Endodermal cell (in vitro differentiated cells): ENCODE measurements at regions not wholly inside any gene's neighbourhood (a gene's known extent, or its start where the extent isn't known, plus 50 kb on each side); places are given as distances from the start of the nearest gene placed in this dataset.

ENCODE experiments used
- DNase-seq: peaks from one replicate; pipeline ENCODE4 v3.0.0-alpha.2; 2017
- H3K27ac ChIP-seq: 2 replicates; pipeline ENCODE4 v1.5.1; 2013; ENCODE audit warnings: mild to moderate bottlenecking, low read depth, low read length, moderate library complexity
- H3K27me3 ChIP-seq: 2 replicates; pipeline ENCODE4 v1.6.1; 2013; ENCODE audit warnings: mild to moderate bottlenecking, low read length, moderate library complexity; ENCODE audit not compliant: insufficient read depth, control insufficient read depth, poor library complexity, severe bottlenecking
- H3K36me3 ChIP-seq: 2 replicates; pipeline ENCODE4 v1.7.0; 2013; ENCODE audit warnings: mild to moderate bottlenecking, low read length, moderate library complexity; ENCODE audit not compliant: control insufficient read depth, insufficient read depth
- H3K4me1 ChIP-seq: one replicate; pipeline ENCODE4 v1.7.0; 2013; ENCODE audit warnings: low read length; ENCODE audit not compliant: control insufficient read depth, insufficient read depth
- H3K4me3 ChIP-seq: 2 replicates; pipeline ENCODE4 v1.5.1; 2013; ENCODE audit warnings: mild to moderate bottlenecking, low read length, moderate library complexity
- H3K9ac ChIP-seq: 2 replicates; pipeline ENCODE4 v1.6.1; 2013; ENCODE audit warnings: mild to moderate bottlenecking, low read length, moderate library complexity; ENCODE audit not compliant: poor library complexity, severe bottlenecking; ENCODE audit errors: extremely low read depth
- H3K9me3 ChIP-seq: 2 replicates; pipeline ENCODE4 v1.6.1; 2013; ENCODE audit warnings: mild to moderate bottlenecking, low read length, moderate library complexity; ENCODE audit not compliant: control insufficient read depth
- H3K27ac Mint-ChIP-seq: 2 replicates; pipeline ENCODE4 v1.8.0; 2020; ENCODE audit warnings: mixed read lengths
- H3K27me3 Mint-ChIP-seq: 2 replicates; pipeline ENCODE4 v1.8.0; 2021; ENCODE audit warnings: mild to moderate bottlenecking, mixed read lengths; ENCODE audit not compliant: insufficient read depth
- H3K36me3 Mint-ChIP-seq: 2 replicates; pipeline ENCODE4 v1.8.0; 2020; ENCODE audit warnings: low read depth, mixed read lengths
- H3K4me1 Mint-ChIP-seq: 2 replicates; pipeline ENCODE4 v1.8.0; 2020; ENCODE audit warnings: mixed read lengths
- H3K4me3 Mint-ChIP-seq: 2 replicates; pipeline ENCODE4 v1.8.0; 2020; ENCODE audit warnings: mild to moderate bottlenecking, moderate library complexity, mixed read lengths
- H3K9me3 Mint-ChIP-seq: 2 replicates; pipeline ENCODE4 v1.8.0; 2020; ENCODE audit warnings: mild to moderate bottlenecking, mixed read lengths
- CTCF ChIP-seq: fragments of 200-600 bp; sonication (generic); conservative IDR thresholded peaks from 2 replicates; pipeline ENCODE4 v1.5.0; 2021; ENCODE audit warnings: antibody characterized with exemption, mild to moderate bottlenecking
- WGBS, 2 experiments: methylation state at CpG; one replicate each; pipeline versions ENCODE4 v1.1.5 to v1.1.7; 2013; ENCODE audit warnings: missing lambda C conversion rate in 2 of 2, mixed read lengths in 1 of 2; ENCODE audit not compliant: insufficient coverage in 1 of 2, insufficient read length in 1 of 2; 5-methylcytosine and 5-hydroxymethylcytosine counted together

- no peak overlapping the region for H3K27ac Mint-ChIP-seq
- DNase-seq, result no peak
- Histone ChIP-seq H3K4me1 (peaks cover 3% of the 10 kb centered on the region), H3K9me3 (no peaks in the 10 kb centered on the region), H3K27me3 (peaks cover 9% of the 10 kb centered on the region), H3K9ac (no peak overlapping the region), H3K4me3 (no peak overlapping the region), H3K27ac (no peak overlapping the region), H3K36me3 (no peaks in the 10 kb centered on the region)
- WGBS, 2 experiments, result 71 to 78% methylated on average over 1 of the region's 1 CpG
- TF ChIP-seq CTCF, result no peak
- no peaks in the 10 kb centered on the region for H3K9me3 Mint-ChIP-seq
- peaks cover 26% of the 10 kb centered on the region for H3K27me3 Mint-ChIP-seq
- no peaks in the 10 kb centered on the region for H3K36me3 Mint-ChIP-seq
- H3K4me1 Mint-ChIP-seq, result peaks cover 5% of the 10 kb centered on the region
- H3K4me3 Mint-ChIP-seq, result no peak overlapping the region
Measured at GRCh38 chr16:6012716-6013115, 915.1 kb upstream of the EEF2KMT start.

- Histone ChIP-seq H3K27me3 (peaks cover 7% of the 10 kb centered on the region), H3K9me3 (no peaks in the 10 kb centered on the region), H3K27ac (no peak overlapping the region), H3K9ac (no peak overlapping the region), H3K4me3 (no peak overlapping the region), H3K4me1 (peaks cover 3% of the 10 kb centered on the region), H3K36me3 (no peaks in the 10 kb centered on the region)
- no peak for DNase-seq
- H3K4me1 Mint-ChIP-seq, result peaks cover 5% of the 10 kb centered on the region
- H3K27me3 Mint-ChIP-seq, result peaks cover 15% of the 10 kb centered on the region
- no peak overlapping the region for H3K4me3 Mint-ChIP-seq
- TF ChIP-seq CTCF, result no peak
- no peaks in the 10 kb centered on the region for H3K9me3 Mint-ChIP-seq
- no peak overlapping the region for H3K27ac Mint-ChIP-seq
- no peaks in the 10 kb centered on the region for H3K36me3 Mint-ChIP-seq
- 83 to 100% methylated on average over 4 to 5 of the region's 5 CpGs for WGBS, 2 experiments
Measured at GRCh38 chr16:6009151-6009550, 911.6 kb upstream of the EEF2KMT start.

- no peak for TF ChIP-seq CTCF
- H3K27ac Mint-ChIP-seq, result no peak overlapping the region
- no peaks in the 10 kb centered on the region for H3K36me3 Mint-ChIP-seq
- peaks cover 5% of the 10 kb centered on the region for H3K4me1 Mint-ChIP-seq
- H3K4me3 ChIP-seq, result no peak overlapping the region
- no peak for DNase-seq
- peaks cover 13% of the 10 kb centered on the region for H3K27me3 Mint-ChIP-seq
- H3K9ac ChIP-seq, result no peak overlapping the region
- H3K27me3 ChIP-seq, result peaks cover 7% of the 10 kb centered on the region
- no peak overlapping the region for H3K4me3 Mint-ChIP-seq
- H3K9me3 Mint-ChIP-seq, result no peaks in the 10 kb centered on the region
- no peaks in the 10 kb centered on the region for H3K9me3 ChIP-seq
- no peak overlapping the region for H3K27ac ChIP-seq
- peaks cover 3% of the 10 kb centered on the region for H3K4me1 ChIP-seq
- WGBS, 2 experiments, result 87 to 90% methylated on average over 8 to 9 of the region's 9 CpGs
- H3K36me3 ChIP-seq, result no peaks in the 10 kb centered on the region
Measured at GRCh38 chr16:6008670-6009069, 911.1 kb upstream of the EEF2KMT start.
